GM19463 (cell line): ENCODE measurements at regions not wholly inside any gene's neighbourhood (a gene's known extent, or its start where the extent isn't known, plus 50 kb on each side); places are given as distances from the start of the nearest gene placed in this dataset.
"Not testable (repeated sequence)": the region's sequence is repeated elsewhere in the genome, so short reads cannot be mapped to it uniquely, and the experiment has no call there.

Experiments used
- ATAC-seq: cut with Tn5 transposase; IDR thresholded peaks from one replicate; pipeline ENCODE4 v1.9.1; 2021; ENCODE audit warnings: mild to moderate bottlenecking, moderate library complexity; ENCODE audit not compliant: unreplicated experiment

DNA sequence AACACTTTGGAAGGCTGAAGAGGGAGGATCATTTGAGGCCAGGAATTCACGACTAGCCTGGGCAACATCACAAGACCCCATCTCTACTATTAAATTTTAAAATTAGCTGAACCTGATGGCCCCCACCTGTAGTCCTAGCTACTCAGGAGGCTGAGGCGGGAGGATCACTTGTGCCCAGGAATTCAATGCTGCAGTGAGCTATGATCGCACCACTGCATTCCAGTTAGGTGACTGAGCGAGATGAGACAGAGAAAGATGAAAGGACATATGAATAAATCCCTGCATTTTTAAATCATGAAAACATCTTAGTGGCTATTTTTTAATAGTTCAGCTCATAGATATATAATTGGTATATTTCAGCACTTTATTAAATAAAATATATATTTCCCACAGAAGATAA, 93.8 kb downstream of the GPR63 start:
- no peak for ATAC-seq

DNA sequence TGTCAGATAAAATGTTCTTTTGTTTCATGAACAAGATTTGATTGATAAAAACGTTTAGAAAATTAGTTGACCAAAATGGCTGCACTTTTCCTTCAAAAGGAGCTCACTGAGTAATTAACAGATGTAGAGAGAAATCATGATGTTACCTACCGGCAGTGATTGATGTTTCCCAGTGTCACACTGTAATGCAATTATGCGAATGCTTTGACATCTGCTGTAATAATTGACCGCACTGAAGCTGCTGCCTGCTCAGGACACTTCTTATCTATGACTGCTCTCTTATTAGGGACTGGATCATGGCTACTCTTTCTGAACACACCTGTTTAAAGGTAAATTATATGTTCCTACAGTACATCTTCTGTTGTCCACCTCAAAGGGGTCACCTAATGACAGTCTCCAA, 94.6 kb downstream of the GPR63 start:
- ATAC-seq, result no peak

DNA sequence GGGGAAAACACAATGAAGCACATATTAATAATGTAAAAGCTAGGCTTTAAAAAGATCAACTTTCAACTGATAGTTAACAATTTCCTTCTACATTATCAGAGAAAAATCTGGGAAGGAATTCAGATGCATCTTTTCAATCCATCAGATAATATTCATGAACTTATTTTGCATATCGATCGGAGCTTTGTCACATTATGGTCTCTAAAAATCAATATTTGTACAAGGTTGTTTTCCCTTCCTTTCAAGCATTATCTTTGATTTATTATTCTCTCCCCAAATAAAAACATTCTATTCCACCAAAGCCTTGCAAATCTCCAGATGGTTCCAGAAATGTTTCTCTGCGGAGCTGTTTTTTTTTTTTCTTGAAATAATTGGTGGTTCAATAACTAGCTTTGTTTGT, 101.9 kb downstream of the GPR63 start:
- no peak for ATAC-seq

DNA sequence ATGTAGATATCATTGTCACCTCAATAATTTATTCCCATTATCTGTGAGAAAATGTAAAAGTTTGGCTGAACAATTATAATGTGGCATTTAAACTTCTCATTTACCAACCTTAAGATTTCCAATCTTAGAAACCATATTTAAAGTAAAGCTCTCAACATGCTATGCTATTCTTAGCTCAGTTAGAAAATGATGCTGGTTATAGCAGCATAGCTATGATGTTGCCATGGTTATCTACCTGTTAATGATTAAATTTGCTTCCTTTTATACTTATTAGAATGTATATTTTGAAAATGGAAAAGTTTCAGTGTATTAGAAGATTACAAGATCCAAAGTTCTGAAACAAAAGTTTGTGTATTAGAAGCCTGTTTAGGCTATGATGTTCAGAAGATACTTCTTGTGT, 110.1 kb downstream of the GPR63 start:
- ATAC-seq, result no peak

DNA sequence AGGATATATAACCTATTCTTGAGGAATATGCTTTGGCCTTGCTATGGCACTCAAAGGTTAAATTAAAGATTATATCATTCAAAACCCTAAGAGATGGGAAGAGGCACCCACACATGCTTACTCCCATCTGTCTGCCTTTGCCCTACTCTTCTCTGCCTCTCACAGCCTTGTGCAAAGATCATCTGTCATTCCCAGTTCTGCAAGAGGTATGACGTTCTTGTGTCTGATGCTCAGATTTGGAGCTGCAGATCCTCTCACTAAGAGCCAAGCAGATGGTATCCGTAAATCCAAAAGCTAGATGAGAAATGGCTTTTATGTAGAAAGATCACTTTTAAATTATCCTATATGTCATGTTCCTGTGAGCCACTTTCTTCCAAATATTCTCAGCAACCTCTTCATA, 112.0 kb downstream of the GPR63 start:
- no peak for ATAC-seq

DNA sequence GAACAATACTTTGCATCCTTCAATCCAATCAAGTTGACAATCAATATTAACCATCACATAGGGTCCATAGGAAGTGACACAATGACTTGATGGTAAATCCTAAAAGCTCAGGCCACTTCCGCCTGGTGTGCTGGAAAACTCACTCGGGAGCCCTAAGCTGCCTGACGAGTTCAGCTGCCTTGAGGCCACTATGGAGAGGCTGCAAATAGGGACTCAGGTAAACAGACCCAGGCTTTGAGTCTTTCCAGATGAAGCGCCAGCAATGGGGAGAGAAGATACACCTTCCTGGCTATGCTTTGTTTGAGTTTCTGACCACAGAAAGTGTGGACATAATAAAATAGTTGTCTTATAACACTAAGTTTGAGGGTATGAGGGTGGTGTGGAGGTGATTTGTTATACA, 112.6 kb downstream of the GPR63 start:
- no peak for ATAC-seq

DNA sequence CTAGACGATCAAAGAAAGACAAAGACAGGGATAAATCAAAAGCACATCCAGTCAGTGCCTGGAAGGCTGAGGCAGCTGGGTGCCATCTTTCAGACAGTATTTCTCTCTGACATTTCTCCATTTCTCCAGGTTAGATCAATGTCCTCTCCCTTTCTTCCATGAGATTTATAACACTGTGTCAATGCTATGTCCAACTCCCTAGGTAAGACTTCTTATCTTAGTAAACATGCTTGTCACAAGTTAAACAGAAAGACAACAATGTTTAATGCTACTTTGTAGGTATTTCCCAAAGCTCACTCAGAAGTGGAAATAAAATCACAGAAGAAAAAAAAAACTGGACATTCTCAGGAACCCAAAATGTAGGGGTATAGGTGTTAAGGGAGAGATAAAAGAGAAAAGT, 113.9 kb downstream of the GPR63 start:
- no peak for ATAC-seq

DNA sequence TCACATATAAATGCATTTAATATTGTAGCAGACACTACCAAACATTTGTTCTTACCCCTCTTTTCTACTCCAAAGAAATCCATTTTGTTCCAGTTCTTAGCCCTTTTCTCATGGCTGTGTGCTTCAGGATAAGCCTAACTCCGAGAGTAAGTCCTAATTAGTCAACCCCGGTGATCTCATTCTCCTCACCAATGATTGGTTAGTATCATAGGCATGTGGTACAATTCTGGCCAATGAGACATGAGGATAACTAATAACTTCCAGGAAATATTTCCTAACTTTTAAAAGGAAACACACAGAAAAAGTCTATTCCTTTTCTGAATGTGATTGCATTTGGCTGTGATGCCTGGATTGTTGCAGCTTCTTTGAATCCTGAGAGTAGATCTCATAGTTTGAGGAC, 116.0 kb downstream of the GPR63 start:
- ATAC-seq, result no peak

DNA sequence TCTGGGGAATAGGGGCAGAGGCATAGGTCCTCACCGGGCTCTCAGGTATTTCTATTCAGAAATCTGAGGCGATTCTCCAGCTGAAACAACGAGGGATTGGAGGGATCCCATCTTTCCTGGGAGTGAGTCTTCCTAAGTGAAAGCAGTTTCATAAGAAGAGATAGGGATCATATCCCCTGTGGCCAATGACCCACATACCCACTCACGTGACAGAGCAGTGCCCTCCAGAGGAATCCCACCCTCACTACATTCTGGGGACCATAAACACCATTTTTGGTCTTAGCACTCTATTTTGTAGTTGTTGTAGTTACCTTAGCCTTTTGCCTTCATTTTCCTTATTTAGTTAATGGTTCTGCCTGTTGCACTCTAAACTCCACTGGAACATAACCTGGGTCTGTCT, 121.1 kb downstream of the GPR63 start:
- ATAC-seq, result no peak

DNA sequence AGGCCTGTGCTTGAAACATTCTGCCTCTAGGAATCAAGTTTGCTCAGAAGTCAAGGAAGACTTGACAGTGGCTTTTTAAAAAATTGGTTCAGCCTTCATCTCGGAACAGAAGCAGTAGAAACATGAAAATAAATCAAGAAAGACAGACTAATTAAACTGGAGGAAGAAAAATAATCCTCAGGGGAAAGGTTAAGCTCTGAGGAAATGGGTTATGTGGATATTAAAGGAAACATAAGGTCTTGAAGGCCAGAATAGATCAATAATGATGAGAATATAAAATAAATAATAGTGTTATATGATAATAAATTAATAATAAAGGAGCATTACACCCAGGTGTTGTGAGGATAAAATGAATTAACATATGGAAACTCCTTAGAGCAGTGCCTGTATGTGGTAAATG, 121.7 kb downstream of the GPR63 start:
- no peak for ATAC-seq

DNA sequence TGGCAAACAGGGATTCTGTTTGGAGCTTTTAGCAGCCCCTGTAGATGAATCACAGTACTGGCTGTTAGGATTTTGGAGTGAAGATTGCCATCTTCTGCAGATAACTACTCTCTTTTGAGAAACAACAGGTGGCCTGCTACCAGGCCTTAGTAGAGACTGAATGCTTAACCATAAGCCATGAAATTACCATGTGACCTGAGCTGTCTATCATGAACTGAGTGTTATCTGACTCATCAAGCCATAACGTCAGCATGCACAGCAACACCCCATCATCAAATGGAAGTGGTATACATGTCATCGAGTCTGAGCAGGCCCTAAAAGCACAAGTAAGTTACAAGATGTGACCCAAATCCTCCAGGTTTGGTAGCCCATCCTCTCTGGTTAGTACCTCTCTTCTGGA, 132.6 kb downstream of the GPR63 start:
- peak; percentile 56 for ATAC-seq

DNA sequence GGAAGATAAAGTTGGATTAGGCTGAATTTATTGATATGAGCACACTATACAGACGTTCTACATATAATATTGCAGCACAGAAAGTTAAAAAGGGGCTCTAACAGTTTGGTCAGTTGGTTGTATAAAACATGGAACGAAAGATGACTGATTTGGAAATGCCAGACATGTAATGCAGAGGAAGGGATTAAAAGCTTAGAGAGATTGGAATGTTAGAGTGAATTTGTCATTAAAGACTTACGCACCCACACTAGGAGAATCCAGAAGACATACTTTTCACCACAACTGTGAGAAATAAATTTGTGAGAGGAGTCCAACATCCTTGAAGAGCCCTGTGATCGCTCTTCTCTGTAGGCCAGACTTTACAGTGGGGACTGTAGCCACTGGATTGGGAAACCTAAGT, 134.7 kb downstream of the GPR63 start:
- ATAC-seq, result no peak

DNA sequence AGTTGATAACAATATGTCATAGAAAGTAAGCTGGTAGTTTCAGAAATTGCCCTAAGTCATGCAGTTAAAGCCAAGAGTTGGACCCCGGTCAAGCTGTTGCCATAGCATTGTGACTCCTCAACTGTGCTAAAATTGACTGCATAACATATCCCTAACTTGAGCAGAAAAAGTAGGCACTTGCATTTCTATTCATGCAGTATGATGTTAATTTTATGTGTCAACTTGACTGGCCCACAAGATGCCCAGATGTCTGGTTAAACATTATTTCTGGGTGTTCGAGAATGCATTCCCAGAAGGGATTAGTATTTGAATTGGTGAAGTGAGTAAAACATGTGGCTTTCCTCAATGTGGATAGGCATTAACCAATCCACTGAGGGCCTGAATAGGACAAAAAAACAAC, 136.4 kb downstream of the GPR63 start:
- no peak for ATAC-seq

DNA sequence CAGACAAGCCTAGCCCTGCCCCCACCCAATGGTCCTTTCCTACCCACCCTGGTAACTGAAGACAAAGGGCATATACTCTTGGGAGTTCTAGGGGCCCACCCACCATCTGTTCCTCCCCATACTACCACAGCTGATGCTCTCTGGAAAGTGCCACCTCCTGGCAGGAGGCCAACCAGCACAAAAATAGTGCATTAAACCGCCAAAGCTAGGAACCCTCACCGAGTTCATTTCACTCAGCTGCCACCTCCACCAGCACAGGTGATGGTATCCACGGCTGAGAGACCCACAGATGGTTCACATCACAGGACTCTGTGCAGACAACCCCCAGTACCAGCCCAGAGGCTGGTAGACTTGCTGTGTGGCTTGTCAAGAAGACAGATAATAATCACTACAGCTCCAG, 131.5 kb downstream of the FHL5 start:
- not testable (repeated sequence) for ATAC-seq

DNA sequence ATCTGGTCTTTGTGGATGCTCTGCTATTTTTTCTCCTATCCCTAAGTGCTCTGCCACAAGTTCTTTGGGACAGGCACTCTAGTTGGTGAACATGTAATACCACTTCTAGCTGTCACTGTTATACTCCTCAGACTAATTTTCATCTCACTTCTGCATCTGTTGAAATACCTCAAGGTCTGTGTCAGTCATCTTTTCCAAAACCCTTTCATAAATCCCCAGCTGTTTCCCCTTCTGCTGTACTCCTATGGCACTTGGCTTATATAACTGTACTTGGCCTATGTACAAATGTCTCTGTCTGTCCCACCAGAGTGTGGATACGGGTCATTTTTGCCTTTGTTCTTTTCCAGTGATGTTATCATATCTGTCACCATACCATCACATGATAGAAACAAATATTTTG, 124.2 kb downstream of the FHL5 start:
- ATAC-seq, result no peak

DNA sequence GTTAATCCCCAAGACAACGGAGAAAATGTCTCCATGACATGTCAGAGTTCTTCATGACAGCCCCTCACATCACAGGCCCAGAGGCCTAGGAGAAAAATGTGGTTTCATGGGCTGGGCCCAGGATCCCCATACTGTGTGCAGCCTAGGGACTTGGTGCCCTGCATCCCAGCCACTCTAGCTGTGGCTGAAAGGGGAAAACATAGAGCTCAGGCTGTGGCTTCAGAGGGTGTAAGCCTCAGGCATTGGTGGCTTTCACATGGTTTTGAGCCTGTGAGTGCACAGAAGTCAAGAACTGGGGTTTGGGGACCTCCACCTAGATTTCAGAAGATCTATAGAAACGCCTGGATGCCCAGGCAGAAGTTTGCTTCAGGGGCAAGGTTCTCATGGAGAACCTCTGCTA, 122.8 kb downstream of the FHL5 start:
- ATAC-seq, result no peak

DNA sequence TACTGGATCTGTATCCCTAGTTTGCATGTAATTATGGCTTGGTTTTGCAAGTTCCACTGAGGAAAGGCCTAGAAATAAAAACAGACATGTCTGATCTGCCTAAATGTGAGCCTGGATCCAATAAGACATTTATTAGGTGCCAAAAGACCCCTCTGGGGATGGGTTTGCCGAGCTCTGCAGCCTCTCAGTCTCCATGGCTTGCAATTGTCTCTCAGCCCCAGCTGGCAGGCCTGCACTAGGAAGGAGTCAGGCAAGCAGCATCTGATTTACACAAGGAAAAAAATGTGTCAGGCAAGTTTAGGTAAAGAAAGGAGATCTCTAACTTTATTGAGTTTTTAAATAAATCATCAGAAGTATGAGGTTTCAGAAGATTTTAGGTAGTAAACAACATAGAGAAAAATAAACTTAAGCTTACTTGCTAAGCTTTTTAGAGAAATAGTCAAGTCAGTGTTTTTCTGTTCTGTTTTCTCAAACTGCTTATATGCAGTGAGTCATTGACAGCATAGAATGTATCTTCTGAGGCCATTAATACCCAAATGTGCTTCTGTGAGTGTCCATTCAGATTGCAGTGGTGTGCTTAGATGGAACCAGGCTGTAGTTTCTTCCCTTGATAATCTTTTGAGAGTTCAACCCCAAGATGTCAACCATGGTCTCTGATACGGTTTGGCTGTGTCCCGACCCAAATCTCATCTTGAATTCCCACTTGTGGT, 121.0 kb downstream of the FHL5 start:
- ATAC-seq, result no peak

DNA sequence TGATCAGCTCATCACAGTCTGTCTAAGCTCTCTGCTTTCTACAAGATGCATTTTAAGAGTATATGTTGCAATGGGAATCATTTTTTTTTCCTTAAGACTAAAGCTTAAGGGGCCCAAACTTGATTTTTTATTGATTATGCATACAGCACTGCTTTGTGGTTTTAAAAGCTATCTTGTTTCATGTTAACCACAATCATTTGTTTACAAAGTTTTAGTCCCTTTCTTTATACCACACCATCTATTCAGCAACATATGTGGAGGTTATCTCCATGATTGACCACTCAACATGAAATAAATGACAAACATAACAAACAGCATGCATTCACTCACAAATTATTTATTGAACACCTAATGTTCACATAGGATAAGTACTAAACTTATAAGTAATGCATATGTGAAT, 119.1 kb downstream of the FHL5 start:
- no peak for ATAC-seq

DNA sequence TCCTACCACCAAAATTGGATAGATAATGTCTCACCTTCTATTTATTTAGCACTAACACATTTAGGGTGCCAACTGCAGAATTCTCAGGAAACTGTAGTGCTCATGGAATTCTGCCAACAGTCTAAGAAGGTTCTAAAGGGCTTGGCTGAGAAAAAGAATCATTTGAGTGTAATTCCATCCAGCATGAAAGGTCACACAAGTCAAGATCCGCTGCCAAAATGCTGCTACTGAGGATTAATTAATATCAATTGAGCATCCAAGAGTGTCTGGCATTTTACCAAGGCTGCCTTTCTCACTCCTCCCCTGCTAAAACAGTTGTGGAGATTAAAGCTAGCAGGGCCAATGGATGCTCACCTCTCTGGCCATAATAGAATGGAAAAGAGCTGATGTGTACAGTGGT, 112.7 kb downstream of the FHL5 start:
- ATAC-seq, result no peak
